AG09309 (cell line): ENCODE measurements at regions not wholly inside any gene's neighbourhood (a gene's known extent, or its start where the extent isn't known, plus 50 kb on each side); places are given as distances from the start of the nearest gene placed in this dataset.
A peak's percentile ranks its signal among the peaks of the same experiment; 100 is the strongest.

Experiments used
- DNase-seq: peaks from one replicate; pipeline ENCODE4 v3.0.0-alpha.2; 2010; ENCODE audit warnings: low read depth
- H3K4me3 ChIP-seq: 2 replicates; pipeline ENCODE4 v1.5.1; 2011; ENCODE audit warnings: mild to moderate bottlenecking, low read depth, low read length, moderate library complexity; ENCODE audit not compliant: control insufficient read depth
- CTCF ChIP-seq: IDR thresholded peaks from 2 replicates; pipeline ENCODE4 v1.5.1; 2011; ENCODE audit warnings: mild to moderate bottlenecking, low read depth, low read length, inconsistent platforms; ENCODE audit not compliant: insufficient read depth, control insufficient read depth; ENCODE audit errors: missing control alignments

- no peak for TF ChIP-seq CTCF
- H3K4me3 ChIP-seq, result no peak overlapping the region
- no peak for DNase-seq
Measured at GRCh38 chr10:75295868-75296441, 60.2 kb upstream of the COMTD1 start.

- peak; percentile 10 for DNase-seq
- TF ChIP-seq CTCF, result no peak
- H3K4me3 ChIP-seq, result peak overlapping the region; percentile 60
Measured at GRCh38 chr10:75294866-75295701, 59.3 kb upstream of the COMTD1 start.

GRCh38 chr10:75294518-75294865 is 58.7 kb upstream of the COMTD1 start:
- peak overlapping the region; percentile 60 for H3K4me3 ChIP-seq
- no peak for TF ChIP-seq CTCF
- no peak for DNase-seq

GRCh38 chr10:75294031-75294437 is 58.3 kb upstream of the COMTD1 start:
- no peak for TF ChIP-seq CTCF
- no peak for DNase-seq
- H3K4me3 ChIP-seq, result no peak overlapping the region

GRCh38 chr10:75293446-75293820 is 57.7 kb upstream of the COMTD1 start:
- H3K4me3 ChIP-seq, result no peak overlapping the region
- DNase-seq, result no peak
- no peak for TF ChIP-seq CTCF

- DNase-seq, result no peak
- no peak overlapping the region for H3K4me3 ChIP-seq
- TF ChIP-seq CTCF, result no peak
Measured at GRCh38 chr10:75292794-75293445, 57.2 kb upstream of the COMTD1 start.
